ENCODE measurements at regions not wholly inside any gene's neighbourhood (a gene's known extent, or its start where the extent isn't known, plus 50 kb on each side); places are given as distances from the start of the nearest gene placed in this dataset.

DNA sequence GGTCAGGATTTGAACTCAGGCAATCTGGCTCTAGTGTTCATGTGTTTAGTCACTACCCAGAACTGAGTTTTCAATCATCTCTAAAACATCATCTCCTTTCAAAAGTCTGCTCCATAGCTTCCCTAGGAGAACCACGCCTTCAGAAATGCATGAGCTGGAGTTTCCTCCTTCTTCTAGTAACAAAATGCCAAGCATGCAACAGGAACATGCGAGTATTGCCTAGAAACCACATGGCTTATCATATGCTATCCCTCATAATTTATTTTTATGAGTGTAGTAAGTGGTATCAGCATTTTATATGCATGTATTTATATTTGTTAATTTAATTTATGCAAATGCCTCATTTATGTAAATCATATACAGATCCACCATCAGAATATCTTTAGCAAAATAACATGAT is 170.9 kb downstream of the RAB11FIP2 start:
- no peak for DNase-seq (ENCODE audit: low read depth)

DNA sequence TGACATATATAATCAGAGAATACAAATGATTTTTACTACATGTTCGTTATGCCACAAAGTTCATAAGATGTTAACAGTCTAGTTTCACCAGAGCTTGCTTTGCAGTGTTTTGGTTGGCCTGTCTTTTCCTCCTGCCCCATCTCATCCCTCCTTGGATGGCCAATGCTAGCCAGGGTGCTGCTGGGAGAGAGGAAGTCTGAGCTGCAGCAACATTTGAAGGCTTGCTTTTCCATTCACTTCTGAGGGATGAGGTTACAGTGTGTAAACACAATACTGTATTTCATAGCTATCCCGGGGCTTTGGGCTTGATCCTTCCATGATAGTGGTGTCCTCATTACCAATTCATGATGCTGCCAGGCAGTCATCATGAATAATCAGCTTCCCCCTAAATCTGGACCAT is 170.5 kb downstream of the RAB11FIP2 start:
- no peak for DNase-seq (ENCODE audit: low read depth)

GRCh38 chr10:117878626-117879025 is 168.1 kb downstream of the RAB11FIP2 start:
- no peak for DNase-seq (ENCODE audit: low read depth)

DNA sequence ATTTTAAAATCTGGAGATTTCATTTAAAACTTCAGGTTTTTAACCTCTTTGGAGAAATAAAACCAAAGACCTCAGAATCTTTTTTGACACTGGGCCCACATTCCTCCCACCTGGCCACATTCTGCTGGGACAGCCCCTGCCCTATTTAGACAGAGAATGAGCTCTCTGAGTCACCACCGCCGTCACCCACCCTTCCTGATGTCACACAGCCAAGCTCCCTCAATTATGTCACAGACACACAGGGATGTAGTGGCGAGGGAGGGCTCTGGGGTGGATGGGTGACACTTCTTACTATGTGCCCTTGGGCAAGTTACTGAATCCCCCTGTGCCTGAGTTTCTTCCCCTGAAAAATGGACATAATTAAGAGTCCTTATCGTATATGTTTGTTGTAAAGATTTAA is 162.6 kb downstream of the RAB11FIP2 start:
- DNase-seq (ENCODE audit: low read depth), result peak; percentile 3

GRCh38 chr10:117884592-117884991 is 162.1 kb downstream of the RAB11FIP2 start:
- no peak for DNase-seq (ENCODE audit: low read depth)

DNA sequence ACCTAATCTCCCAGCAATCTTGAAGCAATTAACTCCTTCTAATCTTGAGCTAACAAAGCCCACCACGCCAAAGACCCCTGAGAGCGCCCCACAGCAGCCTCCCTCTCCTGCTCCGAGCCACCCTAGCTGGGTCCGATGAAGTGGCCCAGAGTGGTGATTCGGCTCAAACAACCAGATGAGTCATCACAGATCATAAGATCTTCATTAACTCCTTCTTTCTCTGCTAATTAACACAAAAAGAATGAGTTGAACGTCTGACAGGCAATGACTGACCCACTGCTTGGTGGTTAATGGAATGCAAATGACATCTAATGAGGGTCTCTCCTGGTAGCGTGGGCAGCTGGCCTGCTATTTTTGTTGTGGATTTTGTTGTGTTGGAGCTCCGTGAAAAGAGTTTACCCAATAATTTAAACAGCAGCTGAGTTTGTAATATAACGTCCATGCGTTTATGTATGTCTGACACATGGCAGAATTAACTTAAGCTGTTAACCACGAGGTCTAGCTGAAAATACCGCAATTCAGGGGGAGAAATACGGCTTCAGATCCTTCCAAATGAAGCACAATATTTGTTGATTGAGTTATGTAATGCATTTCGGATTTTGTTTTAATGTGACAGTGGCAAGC is 161.4 kb downstream of the RAB11FIP2 start:
- DNase-seq (ENCODE audit: low read depth), result no peak

GRCh38 chr10:117886766-117887165 is 160.0 kb downstream of the RAB11FIP2 start:
- no peak for DNase-seq (ENCODE audit: low read depth)

GRCh38 chr10:117889664-117890063 is 157.1 kb downstream of the RAB11FIP2 start:
- DNase-seq (ENCODE audit: low read depth), result no peak

GRCh38 chr10:117892681-117893220 is 154.0 kb downstream of the RAB11FIP2 start:
- DNase-seq (ENCODE audit: low read depth), result no peak

DNA sequence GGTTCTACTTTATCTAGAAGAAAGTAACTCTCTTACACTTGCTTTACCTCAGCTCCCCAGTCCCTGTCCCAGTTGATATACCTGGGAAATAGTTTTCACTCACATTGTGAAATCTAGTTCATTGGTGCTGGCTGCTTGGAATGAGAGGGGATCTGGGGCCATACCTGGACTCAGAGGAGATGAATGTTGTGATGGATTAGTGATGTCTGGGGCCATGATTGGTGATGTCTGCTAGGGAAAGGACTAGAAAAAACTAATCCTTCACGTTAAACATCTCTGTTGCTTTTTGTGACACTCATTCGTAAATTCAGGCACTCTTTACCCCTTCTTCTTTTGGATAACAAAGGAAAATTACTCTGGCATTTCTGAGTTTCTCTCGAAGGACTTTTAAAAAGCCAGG is 152.4 kb downstream of the RAB11FIP2 start:
- DNase-seq (ENCODE audit: low read depth), result no peak

DNA sequence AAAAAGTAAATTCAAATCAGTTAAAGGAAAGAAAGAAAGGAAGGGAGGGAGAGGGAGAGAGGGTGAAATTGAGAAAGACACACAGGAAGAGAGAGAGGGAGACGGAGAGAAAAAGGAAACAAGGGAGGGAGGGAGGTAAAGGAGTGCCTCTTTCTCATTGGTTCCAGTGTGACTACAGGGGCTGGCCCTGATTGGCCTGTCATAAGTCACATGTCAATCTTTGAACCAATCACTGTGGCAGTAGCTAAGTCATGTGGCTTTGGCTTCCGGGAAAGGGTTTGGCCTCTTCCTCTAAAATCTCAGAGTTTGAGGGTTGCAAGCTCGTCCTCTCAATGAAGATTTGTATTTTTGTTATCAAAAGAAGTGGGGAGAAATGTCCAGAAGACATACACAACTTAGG is 150.2 kb downstream of the RAB11FIP2 start:
- no peak for DNase-seq (ENCODE audit: low read depth)

GRCh38 chr10:117899181-117899683 is 147.5 kb downstream of the RAB11FIP2 start:
- no peak for DNase-seq (ENCODE audit: low read depth)

DNA sequence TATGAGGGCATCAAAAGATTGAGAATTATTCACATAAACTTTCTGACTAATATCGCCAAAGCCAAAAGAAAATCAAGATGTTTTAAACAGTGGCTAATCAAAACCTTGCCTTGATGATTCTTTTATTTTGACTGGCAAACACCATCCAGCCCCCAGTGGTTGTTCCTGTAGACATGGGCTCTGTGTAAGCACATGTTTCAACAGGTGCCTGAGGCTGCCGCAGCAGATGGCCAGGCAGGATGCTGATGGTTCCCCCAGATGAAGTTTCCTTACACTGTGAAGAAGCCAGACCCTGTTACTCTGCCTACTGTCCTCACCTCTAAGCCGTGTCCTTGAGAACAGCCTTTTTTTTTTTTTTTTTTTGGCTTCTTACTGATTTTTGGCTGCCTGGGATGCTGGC is 146.5 kb downstream of the RAB11FIP2 start:
- no peak for DNase-seq (ENCODE audit: low read depth)

GRCh38 chr10:117903854-117904253 is 142.9 kb downstream of the RAB11FIP2 start:
- no peak for DNase-seq (ENCODE audit: low read depth)

DNA sequence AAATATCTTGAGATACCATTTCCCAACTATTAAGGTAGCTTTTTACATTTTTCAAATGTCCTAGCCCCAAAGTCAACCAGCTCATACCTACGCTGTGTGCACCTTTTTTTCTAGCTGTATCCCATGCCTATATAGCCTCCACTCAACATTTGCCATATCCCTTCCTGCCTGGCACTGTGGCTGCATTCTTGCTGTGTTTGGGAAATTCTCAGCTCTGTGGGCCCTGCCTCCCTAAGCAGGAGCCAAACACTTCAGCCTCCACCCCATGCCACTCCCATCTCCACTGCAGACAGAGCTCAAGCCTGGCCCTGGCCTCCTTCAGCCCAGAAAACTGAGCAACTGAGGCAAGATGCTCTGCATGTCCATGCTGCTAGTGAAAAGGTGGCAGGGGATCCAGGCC is 141.3 kb downstream of the RAB11FIP2 start:
- DNase-seq (ENCODE audit: low read depth), result no peak

GRCh38 chr10:117911684-117912083 is 135.1 kb downstream of the RAB11FIP2 start:
- no peak for DNase-seq (ENCODE audit: low read depth)

- DNase-seq (ENCODE audit: low read depth), result no peak
Measured at GRCh38 chr10:117914334-117914733, 132.4 kb downstream of the RAB11FIP2 start.

DNA sequence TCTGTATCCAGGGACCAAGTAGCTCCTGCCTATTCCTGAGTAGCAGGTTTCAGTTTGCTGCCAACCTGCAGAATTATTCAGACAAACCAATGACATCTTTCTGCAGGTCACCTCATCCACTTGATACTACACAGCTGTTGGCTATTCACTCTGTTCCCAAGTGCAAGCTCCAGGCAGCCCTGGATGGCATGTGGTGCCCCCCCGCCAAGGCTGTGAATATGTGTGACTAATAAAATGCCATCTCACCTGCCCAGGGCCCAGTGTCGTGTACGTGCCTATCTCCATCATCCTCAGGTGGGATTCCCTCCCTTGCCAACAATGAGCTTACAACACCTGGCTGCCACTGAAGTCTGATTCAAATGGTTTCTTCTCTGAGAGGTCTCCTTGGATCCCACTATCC is 125.8 kb downstream of the RAB11FIP2 start:
- DNase-seq (ENCODE audit: low read depth), result no peak

GRCh38 chr10:117921421-117921820 is 125.3 kb downstream of the RAB11FIP2 start:
- no peak for DNase-seq (ENCODE audit: low read depth)

DNA sequence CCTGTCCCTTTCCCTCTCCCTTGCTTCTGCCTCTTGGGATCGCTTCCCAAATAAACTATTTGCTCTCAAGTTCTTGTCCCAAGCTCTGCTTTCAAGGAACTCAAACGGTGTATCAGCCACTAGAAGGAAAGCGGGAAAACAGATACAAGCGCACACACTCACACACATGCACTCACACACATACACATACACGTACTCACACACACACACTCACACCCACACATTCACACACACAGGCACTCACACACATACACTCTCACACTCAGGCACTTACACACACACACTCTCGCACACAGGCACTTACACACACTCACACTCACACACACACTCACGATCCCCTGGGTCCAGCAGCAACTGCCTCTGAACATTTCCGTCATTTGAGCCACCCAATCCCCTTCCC is 121.9 kb downstream of the RAB11FIP2 start:
- no peak for DNase-seq (ENCODE audit: low read depth)

GRCh38 chr10:117925369-117925768 is 121.4 kb downstream of the RAB11FIP2 start:
- no peak for DNase-seq (ENCODE audit: low read depth)

GRCh38 chr10:117926491-117926890 is 120.2 kb downstream of the RAB11FIP2 start:
- no peak for DNase-seq (ENCODE audit: low read depth)

DNA sequence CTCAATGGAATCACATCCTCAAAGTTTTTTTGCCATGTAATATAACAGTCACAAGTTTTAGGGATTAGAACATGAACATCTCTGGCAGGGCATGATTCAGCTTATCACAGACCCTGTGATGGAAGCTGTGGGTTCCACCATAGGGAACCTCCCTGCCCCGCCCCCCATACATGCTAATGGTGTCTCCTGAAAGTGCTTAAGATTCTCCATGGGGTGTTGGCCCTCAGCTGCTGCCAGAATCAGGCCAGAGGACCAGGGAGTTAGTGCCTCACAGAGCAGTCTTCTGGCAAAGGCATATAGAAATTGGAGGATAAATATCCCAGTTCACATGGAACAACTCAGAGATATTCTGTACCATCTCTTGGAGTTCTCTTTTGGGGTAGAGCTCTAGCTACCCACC is 119.4 kb downstream of the RAB11FIP2 start:
- DNase-seq (ENCODE audit: low read depth), result no peak

DNA sequence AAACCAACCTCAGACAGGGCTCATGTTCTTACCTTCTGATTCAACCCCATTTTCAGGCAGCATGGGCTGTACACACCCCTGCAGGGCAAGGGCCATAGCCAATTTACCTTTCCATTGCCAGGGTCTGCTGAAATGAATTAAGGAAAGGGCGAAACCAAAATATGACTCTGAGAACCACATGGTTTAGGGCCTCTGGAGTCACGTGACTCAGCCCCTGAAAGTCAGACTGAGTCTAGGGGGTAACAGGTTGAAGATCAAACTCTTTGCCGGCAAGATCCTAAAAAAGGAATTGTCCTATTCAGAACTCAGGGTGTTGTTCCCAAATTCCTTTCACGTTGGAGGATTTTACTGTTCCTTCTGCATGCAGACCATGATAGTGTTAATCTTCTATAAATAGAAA is 118.9 kb downstream of the RAB11FIP2 start:
- DNase-seq (ENCODE audit: low read depth), result no peak

Data from activated T-cell treated with anti-CD3 and anti-CD28 coated beads for 48 hours (primary cell).